Endothelial cell of umbilical vein (primary cell): ENCODE measurements at regions not wholly inside any gene's neighbourhood (a gene's known extent, or its start where the extent isn't known, plus 50 kb on each side); places are given as distances from the start of the nearest gene placed in this dataset.

ENCODE experiments used
- BruUV-seq: library from RNA; stranded (reverse); fragments of 400-500 nt; replicated peaks from 2 replicates; lab custom pipeline; 2021; lab: Mats Ljungman, UMichigan
- CTCF ChIA-PET: fragments of 300-600, 350-600 bp; sonication (Branson Sonifier 250); formaldehyde crosslinking; loops from one replicate; lab custom pipeline; 2021; ENCODE audit warnings: antibody characterized with exemption, inconsistent platforms; lab: Charles Lee
- POLR2A ChIA-PET: fragments of 300-600, 350-600 bp; sonication (Branson Sonifier 250); formaldehyde crosslinking; loops from one replicate; lab custom pipeline; 2021; ENCODE audit warnings: antibody characterized with exemption, inconsistent platforms; lab: Charles Lee
- DNase-seq: peaks from one replicate; pipeline ENCODE4 v3.0.0-alpha.2; 2011; ENCODE audit warnings: low read depth, low spot score
- FAIRE-seq: peaks from 2 replicates; lab custom pipeline; 2011; peaks lifted over from hg19 to GRCh38; lab: Jason Lieb, UNC
- H2AFZ ChIP-seq: 2 replicates; pipeline ENCODE4 v1.6.0; 2012; ENCODE audit warnings: low read depth, low read length, control low read depth, inconsistent platforms
- H3K27ac ChIP-seq: 2 replicates; pipeline ENCODE4 v1.5.1; 2011; ENCODE audit warnings: low read depth, mild to moderate bottlenecking, control low read depth, low read length, moderate library complexity; ENCODE audit not compliant: insufficient read depth
- H3K27me3 ChIP-seq, 2 experiments: 2 replicates each; pipeline versions ENCODE4 v1.6.0 to v1.6.1; 2011; ENCODE audit warnings: low read length in 2 of 2, mixed read lengths in 1 of 2; ENCODE audit not compliant: control insufficient read depth in 2 of 2, insufficient read depth in 2 of 2
- H3K36me3 ChIP-seq, 2 experiments: 2 replicates in 1 of 2; 3 replicates in 1 of 2; pipeline ENCODE4 v1.5.1; 2011; ENCODE audit warnings: low read length in 2 of 2, mild to moderate bottlenecking in 1 of 2, moderate library complexity in 1 of 2; ENCODE audit not compliant: control insufficient read depth in 2 of 2, insufficient read depth in 2 of 2; ENCODE audit errors: extremely low read depth in 1 of 2
- H3K4me1 ChIP-seq: 3 replicates; pipeline ENCODE4 v1.5.1; 2011; ENCODE audit warnings: mild to moderate bottlenecking, low read length; ENCODE audit not compliant: control insufficient read depth, insufficient read depth; ENCODE audit errors: extremely low read depth
- H3K4me2 ChIP-seq: 2 replicates; pipeline ENCODE4 v1.6.1; 2011; ENCODE audit warnings: low read length, control low read depth, mixed read lengths; ENCODE audit not compliant: insufficient read depth
- H3K4me3 ChIP-seq, 3 experiments: fragments of 200-600 bp in 1 of 3; sonication (generic), shearing (Covaris generic) in 1 of 3; replicated peaks in 1 of 3; 2 replicates each; pipeline ENCODE4 v1.5.1; 2011 to 2016; ENCODE audit warnings: control low read depth in 3 of 3, low read length in 3 of 3, mild to moderate bottlenecking in 2 of 3, inconsistent platforms in 1 of 3, low read depth in 1 of 3, moderate library complexity in 1 of 3; ENCODE audit not compliant: insufficient read depth in 1 of 3
- H3K79me2 ChIP-seq: 2 replicates; pipeline ENCODE4 v1.6.0; 2012; ENCODE audit warnings: low read length, inconsistent platforms; ENCODE audit not compliant: control insufficient read depth, insufficient read depth
- H3K9ac ChIP-seq: replicated peaks from 2 replicates; pipeline ENCODE3; 2011; ENCODE audit warnings: low read length, control low read depth; ENCODE audit not compliant: insufficient read depth; ENCODE audit errors: extremely low read depth
- H3K9me1 ChIP-seq: replicated peaks from 3 replicates; pipeline ENCODE4 v1.6.0; 2011; ENCODE audit warnings: mild to moderate bottlenecking, low read length; ENCODE audit not compliant: control insufficient read depth, insufficient read depth; ENCODE audit errors: extremely low read depth
- H3K9me3 ChIP-seq: replicated peaks from 2 replicates; pipeline ENCODE4 v1.5.1; 2012; ENCODE audit warnings: low read length, inconsistent platforms; ENCODE audit not compliant: control insufficient read depth, insufficient read depth
- H4K20me1 ChIP-seq: replicated peaks from 2 replicates; pipeline ENCODE3; 2011; ENCODE audit warnings: mild to moderate bottlenecking, low read length; ENCODE audit not compliant: control insufficient read depth, insufficient read depth; ENCODE audit errors: extremely low read depth
- CTCF ChIP-seq, 2 donors: IDR thresholded peaks; 1 replicate in 1 of 2; 2 replicates in 1 of 2; pipeline ENCODE4 v1.5.1; 2011; ENCODE audit warnings: low read length in 2 of 2, mild to moderate bottlenecking in 2 of 2, moderate library complexity in 2 of 2, control low read depth in 1 of 2, inconsistent platforms in 1 of 2, low read depth in 1 of 2; ENCODE audit not compliant: insufficient read depth in 1 of 2; ENCODE audit errors: extremely low read depth in 1 of 2
- EZH2 ChIP-seq: IDR thresholded peaks from 2 replicates; pipeline ENCODE4 v1.6.1; 2012; ENCODE audit warnings: borderline replicate concordance, low read depth, mild to moderate bottlenecking, moderate library complexity, low read length, inconsistent platforms; ENCODE audit not compliant: severe bottlenecking
- FOS ChIP-seq: IDR thresholded peaks from 2 replicates; pipeline ENCODE4 v1.6.1; 2011; ENCODE audit warnings: mild to moderate bottlenecking, low read length, moderate library complexity, borderline replicate concordance; ENCODE audit not compliant: insufficient read depth
- GATA2 ChIP-seq: IDR thresholded peaks from 2 replicates; pipeline ENCODE4 v1.7.0; 2011; ENCODE audit warnings: low read depth, mild to moderate bottlenecking, moderate library complexity, mixed read lengths, low read length; ENCODE audit not compliant: insufficient read length, insufficient read depth
- JUN ChIP-seq: IDR thresholded peaks from 2 replicates; pipeline ENCODE4 v1.6.1; 2011; ENCODE audit warnings: borderline replicate concordance, low read depth; ENCODE audit not compliant: insufficient read length, insufficient read depth
- MYC ChIP-seq: IDR thresholded peaks from one replicate; pipeline ENCODE4 v1.6.1; 2011; ENCODE audit warnings: mild to moderate bottlenecking, low read depth, low read length
- POLR2A ChIP-seq: IDR thresholded peaks from 2 replicates; pipeline ENCODE4 v1.6.1; 2012; ENCODE audit warnings: low read depth, mild to moderate bottlenecking, control low read depth, low read length
- POLR2AphosphoS5 ChIP-seq: IDR thresholded peaks from 2 replicates; pipeline ENCODE4 v1.6.1; 2012; ENCODE audit warnings: low read depth, mild to moderate bottlenecking, control low read depth, low read length, moderate library complexity; ENCODE audit not compliant: insufficient read depth
- dilution Hi-C: fragments of 300-500 bp; cut with MboI; formaldehyde crosslinking; loops from one replicate; pipeline ENCODE4 v1.15.0; 2019; ENCODE audit warnings: low sequenced_read_pairs; ENCODE audit not compliant: extremely low pct_ligation_motif_present
- intact Hi-C: fragments of 100-400 bp; cut with micrococcal nuclease; formaldehyde crosslinking; loops from one replicate; pipeline ENCODE4 v1.10.0; 2022
- TF ChIP-seq, protein P1 (sequence below): IDR thresholded peaks from 2 replicates; pipeline ENCODE4 v1.6.1; 2011; ENCODE audit not compliant: insufficient read depth, insufficient read length

DNA sequence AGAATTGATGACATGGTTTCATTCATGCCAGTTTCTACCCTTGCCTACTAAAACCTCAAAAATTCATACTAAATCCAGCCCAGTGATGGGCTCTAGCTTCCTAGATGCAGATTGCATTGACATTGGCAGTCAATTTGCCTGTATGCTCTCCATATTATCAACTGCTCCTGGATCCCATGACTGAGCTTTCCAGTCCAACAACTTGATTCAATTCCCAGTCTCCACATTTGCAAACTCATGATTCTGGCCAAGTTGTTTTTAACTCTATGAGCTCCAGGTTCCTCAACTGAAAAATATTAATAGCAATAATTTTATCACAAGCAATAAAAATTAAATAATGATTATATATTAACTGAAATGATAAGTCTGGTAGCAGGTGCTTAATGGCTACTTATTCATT lies 51.0 kb upstream of the DSC1 start:
- intact Hi-C loops (no loop called here), dilution Hi-C loops (no loop called here)
- ChIA-PET CTCF (no interaction called here), POLR2A (no interaction called here)
- H3K4me3 ChIP-seq, result no peak overlapping the region
- no peaks in the 10 kb centered on the region for H3K9me1 ChIP-seq
- no peaks in the 10 kb centered on the region for H3K36me3 ChIP-seq
- no peaks in the 10 kb centered on the region for H3K27me3 ChIP-seq
- H4K20me1 ChIP-seq, result no peaks in the 10 kb centered on the region
- DNase-seq, result no peak
- H3K9me3 ChIP-seq, result no peaks in the 10 kb centered on the region
- H3K4me2 ChIP-seq, result no peak overlapping the region
- H3K4me1 ChIP-seq, result no peaks in the 10 kb centered on the region
- TF ChIP-seq, protein P1, sequence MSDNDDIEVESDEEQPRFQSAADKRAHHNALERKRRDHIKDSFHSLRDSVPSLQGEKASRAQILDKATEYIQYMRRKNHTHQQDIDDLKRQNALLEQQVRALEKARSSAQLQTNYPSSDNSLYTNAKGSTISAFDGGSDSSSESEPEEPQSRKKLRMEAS, result no peak
- TF ChIP-seq JUN (no peak), POLR2AphosphoS5 (no peak), MYC (no peak), GATA2 (no peak), FOS (no peak), POLR2A (no peak), CTCF (IDR thresholded peaks at IDR 0.05; ENCODE audit: extremely low read depth in 1 of 2, insufficient read depth in 1 of 2, low read depth in 1 of 2, low read length in 2 of 2) (no peak), EZH2 (no peak)
- no peak overlapping the region for H3K27ac ChIP-seq
- no peak overlapping the region for H2AFZ ChIP-seq
- no peaks in the 10 kb centered on the region for H3K79me2 ChIP-seq
- BruUV-seq, result no TSS peak
- FAIRE-seq, result no peak
- H3K9ac ChIP-seq, result no peak overlapping the region
